Osteocyte (in vitro differentiated cells): ENCODE measurements at regions not wholly inside any gene's neighbourhood (a gene's known extent, or its start where the extent isn't known, plus 50 kb on each side); places are given as distances from the start of the nearest gene placed in this dataset.

Source experiments
- DNase-seq: peaks from one replicate; pipeline ENCODE4 v3.0.0; 2021; ENCODE audit warnings: mixed read lengths; ENCODE audit not compliant: unreplicated experiment; ENCODE audit errors: extremely low spot score
- H3K27ac Mint-ChIP-seq: one replicate; pipeline ENCODE4 v1.8.0; 2021; ENCODE audit warnings: mild to moderate bottlenecking, mixed read lengths; ENCODE audit not compliant: unreplicated experiment
- H3K27me3 Mint-ChIP-seq: one replicate; pipeline ENCODE4 v1.8.0; 2021; ENCODE audit warnings: mixed read lengths; ENCODE audit not compliant: unreplicated experiment
- H3K36me3 Mint-ChIP-seq: one replicate; pipeline ENCODE4 v1.8.0; 2021; ENCODE audit warnings: mixed read lengths; ENCODE audit not compliant: unreplicated experiment
- H3K4me1 Mint-ChIP-seq: one replicate; pipeline ENCODE4 v1.8.0; 2021; ENCODE audit warnings: mixed read lengths; ENCODE audit not compliant: unreplicated experiment
- H3K4me3 Mint-ChIP-seq: one replicate; pipeline ENCODE4 v1.8.0; 2021; ENCODE audit warnings: mild to moderate bottlenecking, moderate library complexity, mixed read lengths; ENCODE audit not compliant: unreplicated experiment
- H3K9me3 Mint-ChIP-seq: one replicate; pipeline ENCODE4 v1.8.0; 2021; ENCODE audit warnings: mixed read lengths; ENCODE audit not compliant: unreplicated experiment
- CTCF ChIP-seq: fragments of 200-600 bp; sonication (generic); IDR thresholded peaks from 2 replicates; pipeline ENCODE4 v1.5.0; 2021; ENCODE audit warnings: antibody characterized with exemption, mild to moderate bottlenecking, moderate library complexity

GRCh38 chr22:22737590-22737989 is 93.2 kb downstream of the GGTLC2 start:
- TF ChIP-seq CTCF, result no peak
- no peak for DNase-seq
- H3K27me3 Mint-ChIP-seq, result peaks cover 35% of the 10 kb centered on the region
- H3K4me3 Mint-ChIP-seq, result no peak overlapping the region
- H3K9me3 Mint-ChIP-seq, result no peaks in the 10 kb centered on the region
- no peaks in the 10 kb centered on the region for H3K4me1 Mint-ChIP-seq
- no peak overlapping the region for H3K27ac Mint-ChIP-seq
- H3K36me3 Mint-ChIP-seq, result no peaks in the 10 kb centered on the region

DNA sequence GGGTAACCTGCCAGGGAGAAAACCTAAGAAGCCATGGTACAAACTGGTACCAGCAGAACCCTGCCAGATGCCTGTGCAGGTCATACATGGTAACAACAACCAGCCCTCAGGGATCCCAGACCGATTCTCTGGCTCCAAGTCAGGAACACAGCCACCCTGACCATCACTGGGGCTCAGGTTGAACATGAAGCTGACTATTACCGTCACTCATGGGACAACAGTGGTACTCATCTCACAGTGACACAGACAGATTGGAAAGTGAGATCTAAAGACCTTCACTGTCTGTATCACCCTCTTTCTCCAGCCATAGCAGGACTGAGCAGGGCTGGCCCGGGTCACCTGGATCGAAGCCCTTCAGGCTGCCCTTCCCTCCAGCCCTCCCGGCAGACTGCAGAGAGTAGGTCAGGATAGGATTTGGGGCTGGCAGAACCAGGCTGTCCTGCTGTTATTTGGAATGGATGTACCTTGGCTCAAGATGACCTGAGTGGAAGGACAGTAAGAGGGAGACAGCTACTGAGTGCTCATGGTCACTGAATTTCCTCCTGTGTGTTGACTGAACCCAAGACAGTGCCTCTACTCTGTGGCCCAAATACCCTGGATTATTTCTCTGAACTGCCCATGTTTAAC is 94.7 kb downstream of the GGTLC2 start:
- no peak for TF ChIP-seq CTCF
- Mint-ChIP-seq H3K36me3 (no peaks in the 10 kb centered on the region), H3K4me1 (no peaks in the 10 kb centered on the region), H3K27me3 (peaks cover 49% of the 10 kb centered on the region), H3K9me3 (no peaks in the 10 kb centered on the region), H3K4me3 (no peak overlapping the region), H3K27ac (no peak overlapping the region)
- DNase-seq, result no peak

DNA sequence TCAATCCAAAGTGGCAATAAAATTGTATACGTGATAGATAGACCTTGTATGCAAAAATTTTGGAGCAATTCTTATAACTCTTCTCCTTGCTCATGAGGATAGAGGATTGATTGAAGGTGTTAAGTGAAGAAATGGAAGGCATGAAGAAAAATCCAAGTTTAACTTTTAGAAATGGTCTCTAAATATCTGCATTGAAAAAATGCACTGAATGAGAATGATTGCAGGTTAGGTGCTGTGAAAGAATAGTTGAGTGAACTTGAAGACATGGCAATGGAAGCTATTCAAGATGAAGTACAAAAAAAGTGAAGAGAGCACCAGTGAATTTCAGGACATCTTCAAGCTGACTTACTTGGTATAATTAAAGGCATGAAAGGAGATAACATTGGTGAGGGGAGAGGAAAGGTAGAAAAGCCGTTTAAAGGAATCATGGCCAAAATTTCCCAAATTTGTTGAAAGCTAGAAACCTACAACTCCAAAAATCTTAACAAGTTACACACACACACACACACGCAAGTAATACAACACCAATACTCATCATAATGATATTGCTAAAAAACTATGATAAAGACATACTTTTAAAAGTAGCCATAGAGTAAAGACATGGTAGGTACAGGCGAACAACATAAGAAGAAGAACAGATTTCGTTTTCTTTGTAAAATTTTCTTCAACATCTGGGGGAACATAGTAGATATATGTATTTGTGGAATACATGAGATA is 96.3 kb downstream of the GGTLC2 start:
- no peaks in the 10 kb centered on the region for H3K4me1 Mint-ChIP-seq
- no peaks in the 10 kb centered on the region for H3K36me3 Mint-ChIP-seq
- no peak overlapping the region for H3K27ac Mint-ChIP-seq
- no peak for TF ChIP-seq CTCF
- no peaks in the 10 kb centered on the region for H3K9me3 Mint-ChIP-seq
- H3K4me3 Mint-ChIP-seq, result no peak overlapping the region
- DNase-seq, result no peak
- peaks cover 45% of the 10 kb centered on the region for H3K27me3 Mint-ChIP-seq

DNA sequence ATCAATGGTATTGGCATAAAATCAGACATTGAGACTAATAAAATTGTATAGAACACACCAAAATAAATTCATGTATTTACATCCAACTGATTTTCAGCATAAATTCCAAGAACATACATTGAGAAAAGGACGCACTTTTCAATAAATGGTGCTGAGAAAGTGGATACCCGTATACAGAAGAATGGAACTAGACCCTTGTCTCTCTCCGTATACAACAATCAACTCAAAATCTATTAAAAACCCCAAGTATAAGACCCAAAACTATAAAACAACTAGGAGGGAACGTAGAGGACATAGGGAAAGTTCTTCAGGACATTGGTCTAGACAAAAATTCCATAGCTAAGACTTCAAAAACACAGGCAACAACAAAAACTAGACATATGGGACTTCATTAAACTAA is 97.4 kb downstream of the GGTLC2 start:
- H3K9me3 Mint-ChIP-seq, result no peaks in the 10 kb centered on the region

More for the DNA sequence above, 97.4 kb downstream of the GGTLC2 start:
- Mint-ChIP-seq H3K27ac (no peak overlapping the region), H3K4me1 (no peaks in the 10 kb centered on the region), H3K27me3 (peaks cover 40% of the 10 kb centered on the region), H3K36me3 (no peaks in the 10 kb centered on the region), H3K4me3 (no peak overlapping the region)
- no peak for DNase-seq
- TF ChIP-seq CTCF, result no peak
